ENCODE measurements at regions not wholly inside any gene's neighbourhood (a gene's known extent, or its start where the extent isn't known, plus 50 kb on each side); places are given as distances from the start of the nearest gene placed in this dataset.

- no peak for TF ChIP-seq CTCF (IDR thresholded peaks at IDR 0.05)
- no peak for TF ChIP-seq POLR2A (IDR thresholded peaks at IDR 0.05)
Observed at GRCh38 chr20:37627767-37628130, 66.1 kb upstream of the CTNNBL1 start.

Measured in esophagus squamous epithelium (tissue), 4 donors.